ENCODE measurements at regions not wholly inside any gene's neighbourhood (a gene's known extent, or its start where the extent isn't known, plus 50 kb on each side); places are given as distances from the start of the nearest gene placed in this dataset.

- DNase-seq (ENCODE audit: extremely low spot score in 2 of 2): peak in 1 of 2 donors; percentile 32
- no peak overlapping the region for H3K27ac ChIP-seq
- TF ChIP-seq POLR2AphosphoS5 (IDR thresholded peaks at IDR 0.05; ENCODE audit: insufficient read depth in 1 of 2, low read depth in 1 of 2) (no peak), CTCF (IDR thresholded peaks at IDR 0.05) (no peak), POLR2A (IDR thresholded peaks at IDR 0.05) (no peak)
- no peaks in the 10 kb centered on the region for H3K36me3 ChIP-seq
- H3K9me3 ChIP-seq: no peaks in the 10 kb centered on the region
- no peaks in the 10 kb centered on the region for H3K4me1 ChIP-seq
- H3K4me3 ChIP-seq: no peak overlapping the region
- no peaks in the 10 kb centered on the region for H3K27me3 ChIP-seq
- intact Hi-C loops (cut with DNase I): no loop called here
Observed at GRCh38 chr11:131231317-131231940, 139.0 kb upstream of the NTM start.

- no peak for DNase-seq (ENCODE audit: extremely low spot score in 2 of 2)
- Histone ChIP-seq H3K9me3 (no peaks in the 10 kb centered on the region), H3K27me3 (no peaks in the 10 kb centered on the region), H3K4me3 (no peak overlapping the region), H3K27ac (no peak overlapping the region), H3K36me3 (no peaks in the 10 kb centered on the region), H3K4me1 (no peaks in the 10 kb centered on the region)
- no peak for TF ChIP-seq CTCF (IDR thresholded peaks at IDR 0.05)
- no peak for TF ChIP-seq POLR2A (IDR thresholded peaks at IDR 0.05)
- TF ChIP-seq POLR2AphosphoS5 (IDR thresholded peaks at IDR 0.05; ENCODE audit: insufficient read depth in 1 of 2, low read depth in 1 of 2): no peak
- intact Hi-C loops (cut with DNase I): no loop called here
Observed at GRCh38 chr11:131232261-131232660, 138.2 kb upstream of the NTM start.

GRCh38 chr11:131234221-131234620, 136.2 kb upstream of the NTM start:
- no peaks in the 10 kb centered on the region for H3K9me3 ChIP-seq
- H3K4me1 ChIP-seq: no peaks in the 10 kb centered on the region
- H3K27ac ChIP-seq: no peak overlapping the region
- H3K27me3 ChIP-seq: no peaks in the 10 kb centered on the region
- DNase-seq (ENCODE audit: extremely low spot score in 2 of 2): no peak
- no peak overlapping the region for H3K4me3 ChIP-seq
- TF ChIP-seq CTCF (IDR thresholded peaks at IDR 0.05): no peak
- no peak for TF ChIP-seq POLR2A (IDR thresholded peaks at IDR 0.05)
- TF ChIP-seq POLR2AphosphoS5 (IDR thresholded peaks at IDR 0.05; ENCODE audit: insufficient read depth in 1 of 2, low read depth in 1 of 2): no peak
- H3K36me3 ChIP-seq: no peaks in the 10 kb centered on the region
- intact Hi-C loops (cut with DNase I): no loop called here

GRCh38 chr11:131235328-131236298, 134.8 kb upstream of the NTM start:
- peak in 1 of 2 donors; percentile 70 for DNase-seq (ENCODE audit: extremely low spot score in 2 of 2)
- H3K27me3 ChIP-seq: no peaks in the 10 kb centered on the region
- H3K4me3 ChIP-seq: no peak overlapping the region
- H3K27ac ChIP-seq: no peak overlapping the region
- H3K9me3 ChIP-seq: no peaks in the 10 kb centered on the region
- TF ChIP-seq POLR2AphosphoS5 (IDR thresholded peaks at IDR 0.05; ENCODE audit: insufficient read depth in 1 of 2, low read depth in 1 of 2) (no peak), CTCF (IDR thresholded peaks at IDR 0.05) (no peak), POLR2A (IDR thresholded peaks at IDR 0.05) (no peak)
- H3K4me1 ChIP-seq: no peaks in the 10 kb centered on the region
- H3K36me3 ChIP-seq: no peaks in the 10 kb centered on the region
- intact Hi-C loops (cut with DNase I): no loop called here

GRCh38 chr11:131240421-131240820, 130.0 kb upstream of the NTM start:
- Histone ChIP-seq H3K27me3 (no peaks in the 10 kb centered on the region), H3K4me3 (no peak overlapping the region), H3K9me3 (no peaks in the 10 kb centered on the region), H3K4me1 (no peaks in the 10 kb centered on the region), H3K27ac (no peak overlapping the region), H3K36me3 (no peaks in the 10 kb centered on the region)
- intact Hi-C loops (cut with DNase I): no loop called here
- TF ChIP-seq POLR2AphosphoS5 (IDR thresholded peaks at IDR 0.05; ENCODE audit: insufficient read depth in 1 of 2, low read depth in 1 of 2) (no peak), POLR2A (IDR thresholded peaks at IDR 0.05) (no peak), CTCF (IDR thresholded peaks at IDR 0.05) (no peak)
- DNase-seq (ENCODE audit: extremely low spot score in 2 of 2): no peak
